ENCODE measurements at regions not wholly inside any gene's neighbourhood (a gene's known extent, or its start where the extent isn't known, plus 50 kb on each side); places are given as distances from the start of the nearest gene placed in this dataset.
"Not testable (repeated sequence)": the region's sequence is repeated elsewhere in the genome, so short reads cannot be mapped to it uniquely, and the experiment has no call there.

GRCh38 chr9:30329431-30329830 is 2055.0 kb upstream of the ACO1 start:
- no peak for DNase-seq (ENCODE audit: low read depth)

DNA sequence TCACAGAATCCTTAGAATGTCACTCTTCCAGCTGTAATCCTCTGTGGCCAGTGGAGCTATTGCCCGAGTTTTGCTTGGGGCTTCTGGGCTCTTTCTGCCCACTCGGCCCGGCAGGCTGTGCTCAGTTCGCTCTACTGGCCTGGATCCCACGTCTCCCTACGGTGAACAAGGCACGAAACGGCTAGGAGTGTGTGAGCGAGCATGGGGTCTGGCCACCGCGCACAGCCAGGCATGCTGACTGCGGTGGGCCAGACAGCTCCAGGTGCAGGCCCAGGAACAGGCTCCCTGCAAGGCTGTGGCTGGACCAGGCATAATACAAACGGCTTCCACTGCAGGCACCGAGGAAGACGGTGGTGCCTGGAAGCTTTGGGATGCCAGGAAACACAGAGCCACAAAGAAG is 2035.5 kb upstream of the ACO1 start:
- no peak for DNase-seq (ENCODE audit: low read depth)

DNA sequence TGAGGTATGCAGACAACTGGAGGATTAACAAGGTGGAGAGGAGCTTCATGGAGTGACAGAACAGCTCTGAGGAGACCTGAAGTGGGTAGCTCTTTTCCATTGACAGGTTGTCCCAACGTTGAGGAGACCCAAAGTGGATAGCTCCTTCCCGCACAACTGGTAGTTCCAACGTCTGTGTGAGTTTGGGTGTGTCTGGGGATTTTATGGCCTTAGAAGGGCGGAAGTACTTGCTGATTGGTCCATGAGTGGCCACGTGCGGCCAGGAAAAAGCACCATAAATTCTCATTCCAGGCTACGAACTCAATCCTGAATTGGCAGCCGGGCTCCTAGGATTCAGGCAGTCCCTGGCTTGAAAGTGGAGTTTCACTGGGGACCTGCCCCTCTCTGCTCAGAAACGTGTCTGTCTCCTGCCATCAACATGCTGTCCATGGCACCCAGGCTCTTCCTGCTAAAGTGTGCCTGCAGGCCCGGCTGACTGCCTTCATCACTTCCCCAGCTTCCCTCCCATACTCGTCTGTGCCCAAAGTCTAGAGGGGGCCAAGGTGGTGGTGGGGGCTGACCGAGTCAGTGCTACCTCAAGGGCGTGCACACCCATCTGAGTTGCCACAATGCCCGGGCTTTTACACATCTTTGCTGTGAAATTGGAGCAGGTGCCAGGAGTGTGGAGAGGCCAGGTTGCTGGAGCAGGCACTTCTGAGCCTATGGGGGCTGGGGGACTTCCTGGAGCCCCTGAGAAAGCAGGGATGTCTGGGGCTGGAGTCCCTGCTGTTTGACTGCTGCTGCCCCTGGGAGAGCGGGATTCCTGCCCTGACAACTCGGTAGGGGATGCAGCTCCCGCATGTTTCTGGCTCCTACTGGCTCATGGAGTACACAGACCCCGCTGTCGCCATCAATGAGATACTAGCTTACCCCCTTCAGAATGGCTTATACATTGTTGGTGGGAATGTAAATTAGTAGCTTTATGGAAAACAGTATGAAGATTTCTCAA is 2034.6 kb upstream of the ACO1 start:
- DNase-seq (ENCODE audit: low read depth): no peak

GRCh38 chr9:30356221-30356620 is 2028.2 kb upstream of the ACO1 start:
- no peak for DNase-seq (ENCODE audit: low read depth)

GRCh38 chr9:30362373-30362772 is 2022.1 kb upstream of the ACO1 start:
- no peak for DNase-seq (ENCODE audit: low read depth)

DNA sequence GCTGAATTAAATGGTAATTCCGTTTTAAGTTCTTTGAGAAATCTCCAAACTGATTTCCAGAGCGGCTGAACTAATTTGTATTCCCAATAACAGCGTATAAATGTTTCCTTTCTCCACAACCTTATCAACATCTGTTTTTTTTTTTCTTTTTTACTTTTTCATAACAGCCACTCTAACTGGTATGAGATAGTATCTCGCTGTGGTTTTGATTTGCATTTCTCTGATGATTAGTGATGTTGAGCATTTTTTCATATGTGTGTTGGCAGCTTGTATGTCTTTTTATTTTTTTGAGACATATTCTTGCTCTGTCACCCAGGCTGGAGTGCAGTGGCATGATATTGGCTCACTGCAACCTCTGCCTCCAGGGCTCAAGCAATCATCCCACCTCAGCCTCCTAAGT is 2018.3 kb upstream of the ACO1 start:
- DNase-seq (ENCODE audit: low read depth): not testable (repeated sequence)

DNA sequence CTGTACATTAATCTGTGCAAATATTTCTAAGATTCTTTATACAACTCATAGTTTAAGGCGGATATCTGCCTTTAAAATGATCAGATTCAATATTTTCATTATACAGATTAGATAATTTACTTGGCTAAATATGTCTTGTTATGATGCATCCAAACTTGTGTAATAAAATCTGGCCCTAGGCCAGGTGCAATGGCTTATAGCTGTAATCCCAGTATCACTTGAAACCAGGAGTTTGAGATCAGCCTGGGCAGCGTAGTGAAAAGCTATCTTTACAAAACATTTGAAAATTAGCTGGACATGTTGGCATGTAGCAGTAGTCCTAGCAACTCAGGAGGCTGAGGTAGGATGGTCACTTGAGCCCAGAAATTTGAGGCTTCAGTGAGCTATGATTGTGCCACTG is 2002.2 kb upstream of the ACO1 start:
- DNase-seq (ENCODE audit: low read depth): no peak

DNA sequence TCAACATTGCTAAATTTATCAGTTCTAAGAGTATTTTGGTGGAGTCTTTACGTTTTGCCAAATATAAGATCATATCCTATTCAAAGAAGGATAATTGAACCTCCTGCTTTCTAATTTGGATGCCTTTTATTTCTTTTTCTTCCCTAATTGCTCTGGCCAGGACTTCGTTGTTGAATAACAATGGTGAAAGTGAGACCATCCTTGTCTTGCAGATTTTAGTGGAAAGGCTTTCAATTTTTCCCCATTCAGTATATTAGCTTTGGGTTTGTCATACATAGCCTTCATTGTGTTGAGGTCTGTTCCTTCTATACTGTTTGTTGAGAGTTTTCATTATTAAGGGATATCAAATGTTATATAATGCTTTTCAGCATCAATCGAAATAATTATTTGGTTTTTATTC is 1974.2 kb upstream of the ACO1 start:
- DNase-seq (ENCODE audit: low read depth): no peak

DNA sequence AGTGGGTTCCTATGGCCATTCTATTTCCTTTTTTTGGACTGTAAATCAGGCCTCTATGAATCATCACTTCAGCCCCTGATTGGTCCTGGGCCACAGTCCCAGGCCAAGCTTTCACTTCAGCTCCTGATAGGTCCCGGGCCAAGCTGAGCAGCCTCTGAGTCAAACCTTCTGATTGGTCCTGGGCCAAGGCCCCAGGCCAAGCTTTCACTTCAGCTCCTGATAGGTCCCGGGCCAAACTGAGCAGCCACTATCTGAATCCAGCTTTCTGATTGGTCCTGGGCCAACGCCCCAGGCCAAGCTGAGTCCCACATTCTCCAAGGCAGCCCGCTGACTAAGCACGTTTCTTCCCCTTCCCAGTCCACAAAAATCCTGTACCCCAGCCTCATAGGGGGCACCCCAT is 1972.9 kb upstream of the ACO1 start:
- DNase-seq (ENCODE audit: low read depth): no peak

GRCh38 chr9:30459156-30459555 is 1925.3 kb upstream of the ACO1 start:
- DNase-seq (ENCODE audit: low read depth): no peak

DNA sequence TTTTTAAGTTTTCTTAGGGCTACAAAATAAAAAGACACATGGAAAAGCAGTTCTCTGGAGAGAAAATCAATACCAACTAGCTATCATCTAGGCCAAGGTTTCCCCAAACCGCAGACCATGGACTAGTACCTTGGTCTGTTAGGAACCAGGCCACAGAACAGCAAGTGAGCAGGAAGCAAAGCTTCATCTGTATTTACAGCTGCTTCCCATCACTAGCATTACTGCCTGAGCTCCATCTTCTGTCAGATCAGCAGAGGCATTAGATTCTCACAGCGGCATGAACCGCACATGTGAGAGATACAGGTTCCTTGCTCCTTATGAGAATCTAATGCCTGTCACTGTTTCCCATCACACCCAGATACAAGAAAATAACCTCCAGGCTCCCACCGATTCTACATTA is 1907.6 kb upstream of the ACO1 start:
- DNase-seq (ENCODE audit: low read depth): no peak

- DNase-seq (ENCODE audit: low read depth): no peak
Observed at GRCh38 chr9:30478684-30479083, 1905.8 kb upstream of the ACO1 start.

DNA sequence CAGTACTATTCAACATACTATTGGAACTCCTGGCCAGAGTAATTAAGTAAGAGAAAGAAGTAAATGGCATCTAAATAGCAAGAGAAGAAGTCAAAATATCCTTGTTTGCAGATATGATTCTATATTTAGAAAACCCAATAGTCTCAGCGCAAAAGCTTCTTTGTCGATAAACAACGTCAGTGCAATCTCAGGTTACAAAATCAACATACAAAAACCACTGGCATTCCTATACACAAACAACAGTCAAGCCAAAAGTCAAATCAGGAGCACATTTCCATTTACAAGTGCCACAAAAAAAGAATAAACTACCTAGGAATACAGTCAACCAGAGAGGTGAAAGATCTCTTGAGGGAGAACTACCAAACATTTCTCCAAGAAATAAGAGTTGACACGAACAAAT is 1901.9 kb upstream of the ACO1 start:
- DNase-seq (ENCODE audit: low read depth): no peak

DNA sequence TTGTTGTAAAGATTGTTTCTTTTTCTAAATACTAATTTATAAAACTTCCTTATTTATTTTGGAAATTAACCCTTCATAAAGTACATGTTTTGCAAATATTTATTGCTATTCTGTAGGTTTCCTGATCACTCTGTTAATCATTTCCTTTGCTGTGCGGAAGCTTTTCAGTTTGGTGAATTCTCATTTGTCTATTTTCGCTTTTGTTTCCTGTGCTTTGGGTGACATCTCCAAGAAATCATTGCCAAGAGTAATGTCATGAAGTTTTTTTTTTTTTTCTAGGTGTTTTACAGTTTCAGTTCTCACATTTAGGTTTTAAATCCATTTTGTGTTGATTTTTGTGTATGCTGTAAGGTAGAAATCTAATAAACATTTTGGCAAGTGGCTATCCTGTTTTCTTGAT is 1899.8 kb upstream of the ACO1 start:
- no peak for DNase-seq (ENCODE audit: low read depth)

DNA sequence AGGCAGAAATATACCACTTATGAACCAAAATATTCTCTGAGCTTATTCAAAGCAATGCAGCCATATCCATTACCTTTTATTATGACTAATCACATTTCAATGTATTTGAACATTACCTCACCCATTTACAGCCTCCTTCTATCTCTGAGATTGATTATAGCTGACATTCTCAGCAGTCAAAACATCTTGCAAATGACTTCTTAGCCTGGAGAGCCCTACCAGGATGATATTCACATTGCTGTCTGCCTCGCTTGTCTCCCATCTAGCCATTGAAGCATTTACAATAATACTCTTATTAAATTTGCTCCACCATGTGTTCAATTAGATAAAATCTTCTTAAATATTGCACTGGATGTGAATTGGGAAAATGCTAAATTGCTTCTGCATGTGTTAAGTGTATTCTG is 1879.9 kb upstream of the ACO1 start:
- DNase-seq (ENCODE audit: low read depth): no peak

DNA sequence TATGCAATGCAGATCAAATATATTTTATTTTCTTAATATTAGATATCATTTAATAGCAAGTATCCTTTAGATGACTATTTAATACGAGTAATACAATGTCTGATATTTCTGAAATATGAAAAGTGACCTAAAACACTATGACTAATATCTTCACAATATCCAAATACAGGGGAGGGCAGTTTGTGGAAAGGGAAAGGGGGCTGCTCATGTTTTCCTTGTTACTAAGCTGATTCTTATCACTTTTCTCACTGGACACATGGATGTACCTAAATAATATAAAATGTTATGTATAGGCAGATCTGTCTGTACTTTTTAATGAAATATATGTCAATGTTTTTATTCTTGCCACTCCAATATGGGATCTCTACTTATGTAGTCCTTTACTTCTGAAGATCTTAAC is 1879.1 kb upstream of the ACO1 start:
- DNase-seq (ENCODE audit: low read depth): no peak

- DNase-seq (ENCODE audit: low read depth): no peak
Observed at GRCh38 chr9:30506749-30507148, 1877.7 kb upstream of the ACO1 start.

GRCh38 chr9:30507166-30507565 is 1877.3 kb upstream of the ACO1 start:
- no peak for DNase-seq (ENCODE audit: low read depth)

DNA sequence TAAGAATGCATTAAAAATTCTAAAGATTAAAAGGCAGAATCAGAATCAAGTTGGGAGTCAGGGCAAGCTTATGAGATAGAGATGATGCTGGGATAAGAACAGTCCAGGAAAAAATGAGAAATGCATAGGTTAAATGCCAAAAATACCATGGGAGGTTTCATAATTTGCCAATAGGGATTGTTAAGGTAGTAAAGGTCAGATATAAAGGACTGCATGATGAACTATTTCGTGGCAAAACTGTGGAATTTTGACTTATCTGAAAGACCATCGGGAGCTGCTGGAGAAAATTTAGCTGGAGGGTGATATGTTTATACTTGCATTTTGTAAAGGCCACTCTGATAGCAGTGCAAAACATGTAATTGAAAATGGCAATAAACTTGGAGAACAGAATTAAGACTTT is 1872.8 kb upstream of the ACO1 start:
- no peak for DNase-seq (ENCODE audit: low read depth)

GRCh38 chr9:30519166-30519565 is 1865.3 kb upstream of the ACO1 start:
- DNase-seq (ENCODE audit: low read depth): no peak

DNA sequence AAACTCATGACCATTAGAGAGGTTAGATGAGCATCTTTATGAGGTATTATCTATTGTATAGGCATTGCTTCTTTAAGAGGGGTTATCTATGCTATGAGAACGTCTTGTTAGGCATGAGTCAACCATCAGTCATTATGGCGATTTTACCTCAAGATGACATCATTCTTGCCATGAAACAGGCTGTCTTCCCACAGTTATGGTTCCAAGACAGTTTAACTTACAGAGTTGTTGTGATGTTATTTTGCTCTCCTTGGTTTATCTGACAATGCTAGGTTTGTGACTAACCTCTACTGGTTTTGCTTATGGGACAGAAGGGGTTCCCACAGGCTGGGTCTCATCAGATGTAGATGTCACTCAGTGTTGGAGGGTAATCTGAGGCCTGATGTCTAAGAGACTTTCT is 1864.7 kb upstream of the ACO1 start:
- no peak for DNase-seq (ENCODE audit: low read depth)

DNA sequence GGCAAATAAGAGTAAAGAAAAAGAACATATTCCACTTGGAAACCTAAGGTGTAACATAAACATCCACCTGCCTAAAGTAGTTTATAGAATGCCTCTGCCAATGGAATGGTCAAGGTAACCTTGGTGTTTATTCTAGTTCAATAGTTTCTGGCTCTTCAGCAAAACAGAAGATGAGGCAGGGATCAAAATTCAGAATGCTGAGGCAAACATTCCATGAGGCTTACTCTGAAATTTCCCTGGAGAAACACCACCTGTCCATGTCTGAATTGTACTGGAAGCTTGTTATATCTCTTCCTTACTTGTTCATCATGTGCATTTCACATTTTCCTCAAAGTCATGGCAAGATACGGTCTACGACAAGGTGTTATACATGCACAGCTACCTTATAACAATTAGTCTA is 1862.4 kb upstream of the ACO1 start:
- no peak for DNase-seq (ENCODE audit: low read depth)

DNA sequence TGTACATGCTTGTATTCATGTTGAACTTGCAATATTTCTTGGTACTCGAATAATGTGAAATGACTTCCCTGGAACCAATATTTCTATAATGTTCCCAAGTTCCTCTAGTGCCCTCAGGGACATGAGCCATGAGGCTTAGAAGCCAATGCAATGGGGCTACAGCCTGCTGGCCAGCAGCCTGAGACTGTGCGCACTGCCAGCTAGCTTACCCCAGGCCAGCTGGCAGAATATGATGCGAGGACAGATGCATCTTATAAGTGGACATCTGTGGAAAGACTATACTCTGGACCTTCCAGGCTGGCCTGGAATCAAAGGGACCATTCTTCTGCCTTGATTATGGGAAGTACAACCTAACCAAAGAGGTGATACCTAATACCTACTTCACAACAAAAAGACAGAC is 1862.0 kb upstream of the ACO1 start:
- no peak for DNase-seq (ENCODE audit: low read depth)

DNA sequence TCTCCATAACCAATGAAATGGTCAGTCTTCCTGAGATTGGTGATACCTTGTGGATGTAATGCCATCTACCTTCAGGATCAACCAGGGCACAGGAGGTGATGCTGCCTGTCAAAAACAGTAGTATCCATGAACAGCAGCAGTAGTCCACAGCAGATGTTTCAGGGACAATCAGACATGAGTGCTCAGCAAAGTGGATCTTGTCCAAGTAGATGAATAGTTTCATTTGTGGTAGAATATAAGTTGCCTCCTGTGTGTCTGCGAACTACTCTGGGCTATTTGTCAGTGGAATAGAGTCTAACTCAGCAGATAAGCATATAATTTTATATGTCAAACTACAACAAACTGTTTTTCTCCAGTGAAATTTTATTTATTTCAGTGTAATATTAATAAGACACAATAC is 1860.1 kb upstream of the ACO1 start:
- DNase-seq (ENCODE audit: low read depth): no peak
